ENCODE measurements at regions not wholly inside any gene's neighbourhood (a gene's known extent, or its start where the extent isn't known, plus 50 kb on each side); places are given as distances from the start of the nearest gene placed in this dataset.
"Not testable (repeated sequence)": the region's sequence is repeated elsewhere in the genome, so short reads cannot be mapped to it uniquely, and the experiment has no call there.

DNA sequence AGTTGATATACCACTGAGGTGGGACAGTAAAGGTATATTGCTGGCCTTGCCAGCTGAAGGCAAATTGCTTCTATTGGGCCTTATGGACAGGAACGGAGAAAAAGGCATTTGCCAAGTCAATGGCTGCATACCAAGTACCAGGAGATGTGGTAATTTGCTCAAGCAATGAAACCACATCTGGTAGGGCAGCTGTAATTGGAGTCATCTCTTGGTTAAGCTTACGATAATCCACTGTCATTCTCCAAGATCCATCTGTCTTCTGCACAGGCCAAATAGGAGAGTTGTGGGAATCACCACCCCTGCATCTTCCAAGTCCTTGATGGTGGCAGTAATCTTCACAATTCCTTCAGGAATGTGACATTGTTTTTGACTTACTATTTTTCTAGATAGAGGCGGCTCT is 350.7 kb upstream of the ADAMTS5 start:
- not testable (repeated sequence) for DNase-seq

DNA sequence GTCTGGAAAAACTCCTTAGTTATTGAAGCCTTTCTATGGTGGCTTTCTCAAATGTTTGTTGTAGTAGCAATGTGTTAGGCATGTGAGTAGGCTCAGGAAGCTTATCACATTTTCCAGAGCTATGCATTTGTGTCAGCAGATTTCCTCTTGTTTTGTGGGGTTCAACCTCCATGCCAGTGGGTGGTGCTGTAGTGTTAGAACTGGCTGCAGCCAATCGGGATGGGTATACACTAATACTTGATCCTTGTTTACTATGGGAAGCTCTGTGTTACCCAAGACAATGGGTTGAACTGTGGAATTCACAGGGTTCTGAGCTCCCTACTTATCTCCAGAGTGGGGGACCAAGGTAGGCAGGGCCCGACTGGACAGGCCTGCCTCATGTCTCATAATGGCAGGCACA is 348.5 kb upstream of the ADAMTS5 start:
- no peak for DNase-seq

DNA sequence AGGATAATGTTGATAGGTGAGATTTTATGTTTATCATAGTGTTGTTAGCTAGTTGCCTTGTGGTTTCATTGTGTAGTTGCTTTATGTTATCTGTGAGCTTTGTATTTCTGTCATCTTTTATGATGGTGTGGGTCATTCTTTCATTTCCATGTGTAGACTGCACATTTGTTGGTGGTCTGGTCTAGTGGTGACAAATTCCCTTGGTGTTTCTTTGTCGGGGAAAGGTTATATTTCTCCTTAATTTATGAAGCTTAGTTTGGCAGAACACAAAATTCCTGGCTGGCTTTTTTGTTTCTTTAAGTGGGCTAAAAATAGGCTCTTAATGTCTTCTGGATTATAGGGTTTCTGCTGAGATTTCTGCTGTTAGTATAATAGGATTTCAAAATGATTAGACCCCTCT is 347.2 kb upstream of the ADAMTS5 start:
- DNase-seq: no peak

DNA sequence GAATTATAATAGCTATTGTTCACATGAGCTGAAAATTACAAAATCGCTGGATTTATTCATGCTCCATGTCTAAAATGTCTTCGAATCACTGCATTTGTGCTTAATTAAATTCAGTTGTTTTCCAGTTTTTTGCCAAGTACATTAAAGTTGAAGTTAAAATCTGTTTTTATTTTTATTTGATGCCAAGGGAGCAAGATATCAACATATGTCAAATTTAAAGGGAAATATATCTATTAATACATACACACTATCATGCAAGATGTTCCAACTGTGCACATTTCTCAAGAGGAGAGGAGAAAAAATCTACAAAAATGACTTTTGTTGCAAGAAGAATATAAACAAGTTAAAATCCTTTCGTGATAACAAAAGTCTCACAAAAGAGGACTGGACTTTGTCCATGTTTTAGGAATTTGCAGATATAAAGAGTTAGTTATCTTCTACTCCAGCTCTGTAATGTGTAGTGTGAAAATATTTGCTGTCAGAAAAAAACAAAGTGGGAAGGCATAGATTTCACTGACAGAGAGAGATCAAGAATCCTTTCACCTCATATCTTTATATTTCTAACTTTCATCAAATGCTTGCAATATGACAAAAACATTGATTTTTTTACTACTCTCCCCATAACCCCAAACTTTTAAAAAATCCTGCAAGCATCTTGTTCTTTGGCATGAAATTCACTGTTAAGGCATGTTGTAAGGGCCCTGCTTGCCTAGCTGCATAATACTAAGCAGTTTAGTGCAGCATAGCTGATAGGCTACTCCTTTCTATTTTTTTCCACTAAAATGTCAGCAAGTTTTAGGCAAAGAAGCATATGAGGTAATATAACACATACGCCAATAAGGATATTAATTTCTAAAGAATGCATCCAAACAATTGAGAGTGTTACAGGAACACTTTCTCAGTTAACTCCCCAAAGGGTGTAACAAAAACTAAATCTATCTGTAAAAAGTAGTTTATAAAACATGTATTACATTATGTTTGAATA is 340.2 kb upstream of the ADAMTS5 start:
- no peak for DNase-seq

DNA sequence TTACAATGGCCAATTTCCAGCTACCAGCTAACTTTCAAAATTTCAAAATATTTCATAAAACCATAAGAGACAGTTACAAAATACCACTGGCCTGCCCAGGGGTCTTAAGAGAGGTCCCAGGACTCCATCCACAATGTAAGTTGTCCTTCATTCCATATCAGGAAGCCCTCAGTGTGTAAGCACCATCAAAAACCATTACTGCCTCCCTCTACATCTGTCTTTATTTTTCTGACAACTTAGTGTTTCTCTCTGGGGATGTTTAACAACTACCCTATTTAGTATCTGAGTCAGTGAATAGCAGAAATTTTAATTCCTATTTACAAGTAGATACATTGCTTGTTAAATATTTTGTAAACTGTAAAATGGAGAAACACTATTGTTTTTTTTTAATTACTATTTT is 339.3 kb upstream of the ADAMTS5 start:
- no peak for DNase-seq

DNA sequence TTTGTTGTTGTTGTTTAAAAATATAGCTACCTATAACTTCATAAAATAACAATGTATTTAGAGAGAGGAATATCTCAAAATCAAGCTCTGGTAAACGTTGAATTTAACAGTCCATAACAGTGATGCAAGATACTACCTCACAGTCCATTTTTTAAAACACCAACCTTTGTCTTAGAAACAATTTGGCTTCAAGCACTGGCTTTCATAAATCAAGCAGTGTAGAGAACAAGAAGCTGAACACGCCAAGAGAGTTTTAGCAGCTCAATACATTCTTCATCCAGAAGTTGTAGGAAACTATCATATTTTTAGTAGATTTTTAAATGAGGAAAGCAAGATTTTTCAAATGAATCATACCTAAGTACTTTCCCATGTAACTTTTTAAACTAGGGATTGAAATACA is 334.3 kb upstream of the ADAMTS5 start:
- no peak for DNase-seq

DNA sequence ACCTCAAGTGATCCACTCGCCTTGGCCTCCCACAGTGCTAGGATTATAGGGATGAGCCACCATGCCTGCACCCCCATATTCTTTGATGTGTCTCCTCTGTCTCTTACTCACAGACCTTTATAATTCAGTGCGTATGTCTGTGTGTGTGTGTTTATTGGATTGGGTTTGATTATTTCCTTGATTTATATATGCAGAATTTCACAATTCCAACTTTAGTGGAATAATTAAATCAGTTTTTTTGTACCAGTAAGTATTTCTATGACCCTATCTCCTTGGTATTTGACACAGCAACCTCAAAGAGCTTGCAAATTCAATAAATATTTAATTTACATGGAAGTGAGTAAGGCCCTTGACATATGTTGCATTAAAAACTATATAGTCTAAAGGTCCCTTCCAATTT is 333.9 kb upstream of the ADAMTS5 start:
- DNase-seq: no peak

DNA sequence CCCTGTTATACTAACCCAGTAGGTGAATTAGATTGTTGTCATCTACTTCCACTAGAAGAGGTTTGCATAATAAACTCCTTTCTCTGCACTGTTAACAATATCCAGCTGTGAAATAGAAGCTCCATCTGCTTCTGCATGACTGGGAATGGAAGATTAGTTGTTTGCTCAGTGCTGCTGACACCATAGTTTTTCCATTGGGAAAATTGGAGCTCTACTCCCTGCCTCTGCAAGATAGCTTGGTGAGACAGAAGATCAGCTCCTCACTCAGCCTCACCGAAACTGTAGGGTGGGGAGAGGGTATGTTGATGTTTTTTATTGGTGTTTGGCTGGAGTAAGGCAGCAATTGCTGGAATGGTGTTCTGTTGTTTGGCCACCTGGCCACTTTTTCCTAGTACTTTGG is 331.6 kb upstream of the ADAMTS5 start:
- no peak for DNase-seq

DNA sequence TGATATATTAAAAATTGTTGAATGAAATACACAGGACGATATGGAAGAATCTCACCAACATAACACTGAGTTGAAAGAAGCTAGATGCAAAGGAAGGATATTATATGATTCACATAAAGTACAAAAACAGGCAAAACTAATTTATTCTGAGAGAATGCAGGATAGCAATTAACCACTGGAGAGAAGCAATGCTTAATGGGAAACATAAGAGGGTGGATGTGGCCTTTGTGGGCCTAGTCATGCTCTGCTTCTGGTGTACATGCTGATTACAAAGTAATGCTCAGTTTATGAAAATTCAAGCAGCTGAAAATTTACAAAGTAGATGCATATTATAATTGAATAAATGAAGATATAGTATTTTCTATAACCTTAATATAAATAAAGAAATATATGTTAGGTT is 326.4 kb upstream of the ADAMTS5 start:
- DNase-seq: no peak

DNA sequence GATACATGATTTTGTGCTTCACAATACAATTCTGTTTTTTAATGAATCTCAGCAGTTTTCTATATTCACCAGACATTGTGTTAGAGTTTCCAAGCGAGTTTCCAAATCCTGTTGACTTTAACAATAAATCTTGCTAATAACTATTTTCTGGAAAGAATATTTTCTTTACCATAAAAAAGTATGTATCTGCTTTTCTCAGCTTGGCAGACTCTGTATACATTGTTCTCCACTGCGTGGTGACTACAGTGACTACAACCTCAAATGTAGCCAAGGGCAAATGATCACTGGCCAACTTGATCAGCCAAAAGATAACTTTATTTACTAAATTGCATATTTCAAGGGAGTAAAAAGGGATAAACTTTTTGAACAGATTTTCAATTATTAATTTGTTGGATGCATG is 325.9 kb upstream of the ADAMTS5 start:
- DNase-seq: no peak

DNA sequence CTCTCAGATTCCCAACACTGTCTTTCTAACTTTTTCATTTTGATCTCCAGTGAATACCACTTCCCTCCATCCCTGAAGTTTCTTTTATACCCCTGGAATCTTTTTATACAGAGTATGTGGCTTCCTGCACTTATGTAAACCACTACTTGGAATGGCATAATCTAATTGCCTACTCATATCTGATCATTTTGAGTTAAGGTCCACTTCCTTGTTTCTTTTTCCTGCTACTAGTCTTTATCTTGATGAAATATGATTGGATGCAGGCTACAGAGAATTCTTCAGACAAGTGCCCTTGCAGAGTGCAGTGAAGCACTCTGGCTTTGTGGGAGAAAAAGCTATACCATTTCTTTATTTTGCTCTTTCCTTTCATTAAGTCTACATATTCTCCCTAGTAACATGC is 325.3 kb upstream of the ADAMTS5 start:
- DNase-seq: no peak

DNA sequence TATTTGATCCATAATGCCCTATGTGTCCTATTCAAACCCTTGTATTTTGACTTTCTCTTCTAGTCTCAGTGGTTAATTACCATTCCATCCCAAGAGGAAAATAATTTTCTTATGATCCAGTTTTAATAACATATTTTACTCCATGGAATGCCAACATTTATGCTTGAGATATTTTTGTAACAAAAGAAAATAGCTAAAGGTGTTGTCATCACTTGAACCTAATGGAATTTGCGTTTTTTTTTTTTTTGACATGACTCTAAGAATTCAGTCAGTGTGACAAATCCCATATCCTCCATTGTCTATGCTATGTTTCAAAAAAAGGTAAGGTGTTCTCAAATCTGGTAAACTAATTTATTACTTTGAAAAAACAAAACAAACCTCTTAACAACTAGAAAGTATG is 324.1 kb upstream of the ADAMTS5 start:
- no peak for DNase-seq

DNA sequence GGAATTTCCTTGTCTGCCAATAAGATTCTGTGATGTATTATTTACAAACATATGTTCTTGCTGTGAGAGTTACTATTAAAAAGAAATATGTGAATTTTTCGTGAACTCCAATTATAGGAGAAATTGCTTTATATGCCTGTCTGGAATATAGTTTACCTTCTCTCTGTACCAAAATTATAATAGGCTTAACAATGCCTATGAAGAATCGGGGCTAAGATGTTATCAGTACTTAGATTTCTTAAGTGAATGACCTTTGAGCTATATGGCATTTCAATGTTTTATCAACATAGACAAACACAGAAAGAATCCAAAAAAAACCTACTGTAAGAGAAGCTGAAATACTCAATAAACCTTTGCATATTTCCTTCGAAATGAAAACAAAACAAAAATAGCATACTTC is 323.1 kb upstream of the ADAMTS5 start:
- DNase-seq: no peak

DNA sequence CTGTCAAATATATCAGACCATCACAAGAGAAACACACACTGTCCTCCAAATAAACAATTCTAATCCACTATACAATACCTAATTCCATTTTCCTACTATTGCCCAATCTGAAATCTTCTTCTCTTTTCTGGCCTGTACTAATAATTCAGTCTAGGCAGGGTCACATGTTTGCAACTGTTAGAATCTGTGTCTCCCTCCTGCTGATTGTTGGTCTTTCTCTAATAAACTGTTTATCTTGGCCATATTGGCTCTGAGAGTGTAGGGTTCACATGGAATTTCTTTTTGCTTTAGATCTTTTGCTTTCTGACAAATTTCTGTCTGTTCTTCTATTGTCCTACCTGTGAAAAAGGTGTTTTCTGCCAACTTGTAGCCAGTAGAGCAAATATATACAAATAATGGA is 319.9 kb upstream of the ADAMTS5 start:
- no peak for DNase-seq

DNA sequence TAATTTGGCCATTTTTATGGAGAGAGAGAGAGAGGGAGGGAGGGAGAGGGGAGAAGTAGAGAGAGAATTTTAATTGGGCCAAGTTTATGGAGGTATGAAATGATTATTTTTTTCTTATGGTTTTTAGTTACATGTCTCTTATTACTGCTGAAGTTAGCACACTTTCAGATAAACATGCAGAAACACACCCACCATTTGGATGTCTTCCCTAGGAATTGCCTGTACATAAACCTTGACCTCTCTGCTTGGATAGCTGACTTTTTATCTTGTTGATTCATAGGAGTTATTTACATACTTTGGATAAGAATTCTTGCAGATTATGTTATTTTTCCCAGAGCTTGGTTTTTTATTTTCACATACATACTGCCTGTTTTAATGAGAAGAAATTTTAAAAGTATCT is 310.2 kb upstream of the ADAMTS5 start:
- DNase-seq: no peak

DNA sequence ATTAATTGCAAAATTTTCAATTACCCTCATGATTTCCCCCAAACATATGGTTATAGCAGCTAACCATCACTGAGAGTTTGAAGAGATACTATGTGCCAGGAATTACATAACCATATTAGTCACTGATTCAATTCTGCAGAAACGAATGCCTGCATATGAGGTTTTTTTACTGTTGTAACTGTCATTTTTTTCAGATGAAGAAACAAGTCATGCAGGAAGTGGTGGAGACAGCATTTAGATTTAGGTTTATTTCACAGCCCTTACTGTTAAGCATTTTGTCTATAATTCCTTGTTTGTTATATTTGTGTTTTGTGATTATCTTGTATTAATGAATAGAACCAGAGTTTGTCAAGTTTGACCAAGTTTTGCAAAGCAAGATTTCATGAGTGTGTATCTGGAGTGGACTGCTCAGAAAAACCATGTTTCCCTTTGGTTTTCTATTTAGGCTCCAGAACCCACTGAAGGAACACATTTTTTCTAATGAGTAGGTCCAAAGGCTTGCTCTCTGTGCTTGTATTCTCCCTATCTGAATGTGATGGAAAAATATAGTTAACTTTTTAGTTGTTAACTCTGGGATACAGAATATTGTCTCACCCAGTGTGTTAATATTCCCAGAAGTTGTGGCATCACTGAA is 308.5 kb upstream of the ADAMTS5 start:
- peak; percentile 80 to 92 for DNase-seq

DNA sequence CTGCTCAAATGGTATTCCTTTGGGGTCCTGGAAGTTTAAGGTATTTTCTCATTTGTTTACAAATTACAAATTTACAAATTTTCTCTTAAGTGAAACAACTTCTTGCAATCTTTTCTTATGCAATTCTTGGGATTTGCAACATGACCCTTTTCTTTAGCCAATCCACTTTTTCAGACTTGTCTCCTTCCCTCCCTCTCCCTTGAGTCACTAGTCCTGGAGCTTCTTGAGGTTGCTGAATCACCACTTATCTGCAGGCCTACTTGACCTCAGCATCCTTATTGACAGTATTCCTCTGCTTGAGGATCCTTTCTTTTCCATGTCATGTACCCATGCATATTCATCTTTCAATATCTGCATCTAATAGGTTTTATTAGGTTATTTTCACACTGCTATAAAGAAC is 302.8 kb upstream of the ADAMTS5 start:
- peak; percentile 35 to 53 for DNase-seq

DNA sequence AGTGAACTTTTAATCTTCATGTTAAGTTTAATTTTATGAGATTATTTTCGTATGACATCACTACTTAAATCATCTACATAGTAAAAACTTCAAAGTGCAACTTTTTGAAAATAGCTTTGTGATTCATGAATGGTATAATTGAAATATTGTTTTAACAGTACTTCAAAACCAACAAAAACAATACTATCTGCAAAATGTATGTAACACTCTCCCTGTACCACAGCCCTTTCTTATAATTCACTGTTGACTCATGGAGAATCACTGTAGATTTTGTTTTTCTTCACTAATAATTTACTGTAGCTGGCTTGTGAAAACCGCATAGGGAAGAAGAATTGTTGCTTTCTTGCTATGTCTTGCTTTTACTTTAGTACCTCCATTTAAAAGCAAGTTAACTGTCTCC is 301.4 kb upstream of the ADAMTS5 start:
- no peak for DNase-seq

DNA sequence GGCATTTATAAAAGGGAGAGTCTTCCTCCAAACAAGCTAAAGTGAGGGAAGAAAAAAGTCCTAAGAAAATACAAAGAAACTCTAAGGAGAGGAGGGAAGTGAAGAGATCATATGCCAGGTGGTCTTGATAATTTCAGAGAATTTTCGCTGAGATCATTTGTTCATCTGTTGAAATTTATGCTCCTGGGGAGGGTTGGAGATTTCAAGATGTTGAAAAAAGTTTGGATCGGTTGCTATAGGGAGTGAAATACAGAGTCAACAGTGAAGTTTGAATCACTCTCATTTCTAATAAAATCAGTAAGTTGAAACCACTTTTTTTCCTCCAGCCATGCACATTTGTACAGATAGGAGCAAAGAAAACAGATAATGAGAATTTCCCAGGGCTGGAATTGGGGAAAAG is 299.1 kb upstream of the ADAMTS5 start:
- no peak for DNase-seq

DNA sequence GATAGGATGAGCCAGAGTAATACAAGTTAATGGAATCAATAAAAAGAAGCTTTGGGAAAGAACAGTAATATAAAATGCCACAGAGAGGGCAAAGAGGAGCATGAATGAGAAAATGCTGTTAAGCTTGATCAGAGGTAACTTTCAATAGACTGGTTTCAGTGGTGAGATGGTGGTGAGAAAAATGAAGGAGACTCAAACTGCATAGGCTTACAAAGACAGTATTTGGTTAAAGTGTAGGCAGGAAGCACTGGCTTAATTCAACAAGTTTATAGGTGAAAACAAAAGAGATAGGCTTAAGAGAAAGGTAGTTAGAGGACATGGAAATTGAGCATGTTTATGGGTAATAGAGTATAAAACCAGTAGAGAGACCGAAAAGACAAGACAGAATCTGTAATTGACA is 298.6 kb upstream of the ADAMTS5 start:
- no peak for DNase-seq

DNA sequence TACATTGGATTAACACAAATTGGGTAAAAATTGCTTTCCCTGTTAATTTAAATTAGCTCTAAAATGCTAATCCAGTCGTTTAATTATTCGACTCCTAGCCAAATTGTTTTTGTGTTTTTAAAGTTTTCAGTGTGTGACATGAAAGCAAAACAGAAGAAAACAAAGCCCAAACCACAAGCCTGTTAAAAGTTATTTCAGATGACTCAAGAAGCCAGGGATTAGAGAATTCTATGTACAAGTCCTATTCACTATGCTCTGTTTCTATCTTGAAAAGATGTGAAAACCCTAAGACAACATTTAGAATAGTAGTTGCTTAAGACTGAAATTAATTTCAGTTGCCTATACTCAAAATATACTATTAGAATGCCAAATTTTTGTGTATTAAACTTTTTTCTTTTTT is 294.8 kb upstream of the ADAMTS5 start:
- no peak for DNase-seq

DNA sequence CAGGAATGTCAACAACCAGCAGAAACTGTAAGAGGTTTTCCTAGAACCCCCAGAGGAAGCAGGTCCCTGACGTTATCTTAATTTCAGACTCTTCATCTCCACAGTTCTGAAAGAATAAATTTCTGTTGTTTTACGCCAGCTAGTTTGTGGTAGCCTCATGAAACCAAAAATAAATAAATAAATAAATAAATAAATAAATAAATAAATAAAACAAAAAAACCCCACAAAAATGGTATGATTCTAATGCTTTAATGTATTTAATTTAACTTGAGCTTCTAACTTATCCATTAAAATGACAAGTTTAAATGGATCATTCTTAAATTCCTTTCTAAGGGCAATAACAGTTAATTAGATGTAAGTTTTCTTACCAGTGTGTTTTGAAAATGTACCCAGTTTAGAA is 293.8 kb upstream of the ADAMTS5 start:
- DNase-seq: no peak

DNA sequence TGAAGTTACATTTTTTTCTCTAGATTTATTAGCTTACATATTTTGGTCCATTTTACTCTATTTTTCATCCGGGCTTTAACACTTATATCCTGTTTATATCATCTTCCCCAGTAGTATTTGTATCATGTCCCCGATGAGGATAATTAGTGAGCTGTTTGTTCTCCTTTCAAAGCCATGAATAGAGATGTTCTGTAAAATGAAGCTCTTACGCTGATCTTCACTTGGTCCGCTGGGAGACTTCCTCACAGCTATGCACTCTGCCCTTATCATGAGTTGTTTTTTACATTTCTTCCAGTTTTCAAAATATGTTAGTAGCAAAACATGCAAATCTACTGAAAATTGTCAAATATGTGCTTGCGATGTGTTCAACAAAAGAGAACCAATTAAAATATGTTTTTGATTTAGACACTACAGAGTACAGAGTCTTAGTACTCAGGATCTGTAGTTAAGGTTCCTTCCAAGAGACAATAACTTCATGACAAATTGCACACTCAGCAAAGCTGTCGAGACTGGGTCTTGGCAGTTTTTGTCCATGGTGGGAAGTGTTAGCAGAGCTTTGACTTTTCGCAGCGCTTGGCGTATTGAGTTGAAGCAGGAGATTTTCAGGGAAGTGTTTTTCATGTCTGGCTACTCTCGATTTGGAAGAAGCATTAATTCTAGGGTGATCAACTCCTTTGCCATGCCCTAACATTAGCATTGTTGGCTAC is 292.0 kb upstream of the ADAMTS5 start:
- no peak for DNase-seq
